Smooth muscle cell (in vitro differentiated cells): ENCODE measurements at regions not wholly inside any gene's neighbourhood (a gene's known extent, or its start where the extent isn't known, plus 50 kb on each side); places are given as distances from the start of the nearest gene placed in this dataset.
A peak's percentile ranks its signal among the peaks of the same experiment; 100 is the strongest.

Experiments used
- DNase-seq: peaks from one replicate; lab custom pipeline; 2025; ENCODE audit not compliant: unreplicated experiment; lab: John Stamatoyannopoulos, UW
- H2AFZ ChIP-seq: fragments of 200-600 bp; sonication (generic); 2 replicates; pipeline ENCODE4 v1.6.0; 2016; ENCODE audit warnings: antibody characterized with exemption, low read depth, mild to moderate bottlenecking
- H3F3A ChIP-seq: fragments of 200-600 bp; sonication (generic); 2 replicates; pipeline ENCODE4 v1.6.0; 2017; ENCODE audit warnings: antibody characterized with exemption, low read depth
- H3K27ac ChIP-seq: fragments of 200-600 bp; sonication (generic); 2 replicates; pipeline ENCODE4 v1.5.1; 2016; ENCODE audit warnings: low read depth, mild to moderate bottlenecking
- H3K27me3 ChIP-seq: fragments of 200-600 bp; sonication (generic); 2 replicates; pipeline ENCODE4 v1.6.1; 2016; ENCODE audit warnings: low read depth, mild to moderate bottlenecking
- H3K36me3 ChIP-seq: fragments of 200-600 bp; sonication (generic); 2 replicates; pipeline ENCODE4 v1.5.1; 2016; ENCODE audit warnings: low read depth
- H3K4me1 ChIP-seq: fragments of 200-600 bp; sonication (generic); 2 replicates; pipeline ENCODE4 v1.5.1; 2016; ENCODE audit warnings: low read depth
- H3K4me2 ChIP-seq: fragments of 200-600 bp; sonication (generic); 2 replicates; pipeline ENCODE4 v1.6.0; 2016; ENCODE audit warnings: mild to moderate bottlenecking
- H3K4me3 ChIP-seq: fragments of 200-600 bp; sonication (generic); 2 replicates; pipeline ENCODE4 v1.5.1; 2016; ENCODE audit warnings: mild to moderate bottlenecking
- H3K79me2 ChIP-seq: fragments of 200-600 bp; sonication (generic); 2 replicates; pipeline ENCODE4 v1.6.0; 2016; ENCODE audit warnings: low read depth, mild to moderate bottlenecking
- H3K9ac ChIP-seq: fragments of 200-600 bp; sonication (generic); 2 replicates; pipeline ENCODE4 v1.6.0; 2016; ENCODE audit warnings: low read depth
- H3K9me3 ChIP-seq: fragments of 200-600 bp; sonication (generic); replicated peaks from 2 replicates; pipeline ENCODE4 v1.5.1; 2016; ENCODE audit warnings: low read depth
- H4K20me1 ChIP-seq: fragments of 200-600 bp; sonication (generic); 2 replicates; pipeline ENCODE4 v1.6.0; 2016; ENCODE audit warnings: low read depth
- WGBS: methylation state at CpG from one replicate; pipeline ENCODE4 v1.1.7; 2016; ENCODE audit warnings: low lambda C conversion rate; 5-methylcytosine and 5-hydroxymethylcytosine counted together
- TF ChIP-seq, protein P1 (sequence below): fragments of 200-600 bp; sonication (generic); IDR thresholded peaks from 2 replicates; pipeline ENCODE4 v1.5.1; 2017; ENCODE audit warnings: borderline replicate concordance, mild to moderate bottlenecking, antibody characterized with exemption; ENCODE audit not compliant: insufficient read depth, poor library complexity, severe bottlenecking

DNA sequence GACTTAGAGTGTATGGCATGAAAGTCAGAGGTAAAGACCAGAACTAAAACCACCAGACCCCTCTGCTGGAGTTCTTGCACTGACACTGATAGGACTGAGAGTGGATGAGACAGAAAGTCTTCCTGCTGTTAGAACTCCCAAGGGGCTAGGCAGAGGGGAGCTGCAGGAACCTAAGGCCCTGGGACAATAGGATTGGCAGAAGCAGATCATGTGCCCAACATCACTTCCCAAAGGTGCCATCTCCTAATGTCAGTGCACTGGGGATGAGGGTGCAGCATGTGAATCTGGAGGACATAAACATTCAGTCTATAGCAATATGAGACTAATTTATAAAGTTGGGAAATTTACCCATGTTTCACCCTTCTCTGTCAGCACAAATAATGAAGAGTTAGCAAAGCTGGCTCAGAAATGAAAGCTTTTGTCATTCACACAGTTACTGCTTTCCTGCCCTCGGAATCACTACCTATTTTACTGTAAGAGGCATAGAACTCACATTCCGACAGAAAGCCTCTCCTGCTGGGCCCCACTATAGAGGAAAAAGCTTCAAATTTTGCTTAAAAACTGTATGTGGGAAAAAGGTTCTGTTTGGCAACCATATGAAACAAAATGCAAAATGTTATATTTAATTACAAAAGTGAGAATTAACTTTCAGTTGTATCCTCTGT is 49.9 kb upstream of the SSX2IP start:
- H3K9me3 ChIP-seq: no peaks in the 10 kb centered on the region
- H3F3A ChIP-seq: no peaks in the 10 kb centered on the region
- no peaks in the 10 kb centered on the region for H3K27me3 ChIP-seq
- peaks cover 9% of the 10 kb centered on the region for H3K4me1 ChIP-seq
- no peak overlapping the region for H3K9ac ChIP-seq
- no peak for DNase-seq
- no peaks in the 10 kb centered on the region for H4K20me1 ChIP-seq
- no peak overlapping the region for H3K27ac ChIP-seq
- H3K36me3 ChIP-seq: no peaks in the 10 kb centered on the region
- H3K4me3 ChIP-seq: no peak overlapping the region
- 83% methylated on average over 2 of the region's 2 CpGs for WGBS
- H2AFZ ChIP-seq: no peak overlapping the region
- TF ChIP-seq, protein P1, sequence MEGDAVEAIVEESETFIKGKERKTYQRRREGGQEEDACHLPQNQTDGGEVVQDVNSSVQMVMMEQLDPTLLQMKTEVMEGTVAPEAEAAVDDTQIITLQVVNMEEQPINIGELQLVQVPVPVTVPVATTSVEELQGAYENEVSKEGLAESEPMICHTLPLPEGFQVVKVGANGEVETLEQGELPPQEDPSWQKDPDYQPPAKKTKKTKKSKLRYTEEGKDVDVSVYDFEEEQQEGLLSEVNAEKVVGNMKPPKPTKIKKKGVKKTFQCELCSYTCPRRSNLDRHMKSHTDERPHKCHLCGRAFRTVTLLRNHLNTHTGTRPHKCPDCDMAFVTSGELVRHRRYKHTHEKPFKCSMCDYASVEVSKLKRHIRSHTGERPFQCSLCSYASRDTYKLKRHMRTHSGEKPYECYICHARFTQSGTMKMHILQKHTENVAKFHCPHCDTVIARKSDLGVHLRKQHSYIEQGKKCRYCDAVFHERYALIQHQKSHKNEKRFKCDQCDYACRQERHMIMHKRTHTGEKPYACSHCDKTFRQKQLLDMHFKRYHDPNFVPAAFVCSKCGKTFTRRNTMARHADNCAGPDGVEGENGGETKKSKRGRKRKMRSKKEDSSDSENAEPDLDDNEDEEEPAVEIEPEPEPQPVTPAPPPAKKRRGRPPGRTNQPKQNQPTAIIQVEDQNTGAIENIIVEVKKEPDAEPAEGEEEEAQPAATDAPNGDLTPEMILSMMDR: no peak
- no peaks in the 10 kb centered on the region for H3K79me2 ChIP-seq
- H3K4me2 ChIP-seq: peak overlapping the region; percentile 32
